ENCODE measurements at regions not wholly inside any gene's neighbourhood (a gene's known extent, or its start where the extent isn't known, plus 50 kb on each side); places are given as distances from the start of the nearest gene placed in this dataset.

DNA sequence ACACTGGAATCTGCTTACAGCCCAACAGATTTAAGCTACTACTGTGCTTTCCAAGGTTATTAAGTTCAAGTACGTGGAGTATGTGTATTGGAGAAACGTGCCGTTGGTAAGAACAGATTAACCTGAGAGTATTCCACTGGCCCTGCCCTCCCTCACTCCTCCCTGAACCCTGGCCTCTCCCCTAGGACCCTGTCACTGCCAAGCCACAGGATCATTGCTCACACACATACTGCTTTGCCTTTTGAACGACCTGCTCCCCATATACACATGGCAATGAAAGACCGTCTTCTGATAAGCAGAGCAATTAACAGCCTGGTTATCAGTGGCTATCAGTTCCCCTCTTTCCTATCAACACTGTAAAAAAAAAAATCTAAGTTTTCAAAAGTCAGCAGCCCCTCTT, 458.9 kb upstream of the DYNLRB2 start:
- Histone ChIP-seq H3K4me3 (no peak overlapping the region), H3K27ac (no peak overlapping the region), H3K36me3 (no peaks in the 10 kb centered on the region), H3K9me3 (no peaks in the 10 kb centered on the region), H3K4me1 (peaks cover 0 to 10% (median 3%) of the 10 kb centered on the region in 4 donors), H3K27me3 (no peaks in the 10 kb centered on the region)
- TF ChIP-seq EP300 (IDR thresholded peaks at IDR 0.05): no peak
- no peak for DNase-seq (ENCODE audit: low spot score in 2 of 2)
- 84 to 86% methylated on average over 5 of the region's 5 CpGs for WGBS, 2 donors

DNA sequence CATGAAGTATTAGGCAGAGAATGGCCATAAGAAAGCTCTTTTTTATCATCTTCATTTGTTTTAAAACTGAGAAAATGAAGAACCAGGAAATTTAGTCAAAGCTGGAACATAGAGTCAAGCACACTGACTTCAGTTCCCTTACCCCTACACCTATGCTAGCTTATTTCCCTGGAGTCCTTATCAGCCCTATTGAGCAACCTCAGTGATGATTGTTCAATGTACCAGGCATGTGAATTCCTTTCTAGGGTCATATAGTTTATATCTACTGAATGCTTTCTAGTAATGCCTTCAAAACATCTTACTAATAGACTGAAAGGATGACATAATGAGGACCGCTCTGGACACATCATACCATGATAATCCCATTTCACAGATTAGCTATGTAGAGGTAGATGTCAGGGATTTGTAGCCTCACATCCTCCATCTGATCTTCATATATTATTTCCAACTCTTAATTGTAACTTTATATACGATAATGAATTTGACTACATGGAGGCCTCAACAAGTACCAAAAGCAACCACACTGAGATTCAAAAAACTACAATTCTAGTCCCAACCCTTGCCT, 460.4 kb upstream of the DYNLRB2 start:
- 97 to 98% methylated on average over 2 of the region's 2 CpGs for WGBS, 2 donors
- H3K36me3 ChIP-seq: no peaks in the 10 kb centered on the region
- H3K27me3 ChIP-seq: no peaks in the 10 kb centered on the region
- no peak for DNase-seq (ENCODE audit: low spot score in 2 of 2)
- no peaks in the 10 kb centered on the region for H3K9me3 ChIP-seq
- H3K4me3 ChIP-seq: no peak overlapping the region
- H3K4me1 ChIP-seq: peaks cover 0 to 10% (median 3%) of the 10 kb centered on the region in 4 donors
- no peak overlapping the region for H3K27ac ChIP-seq
- TF ChIP-seq EP300 (IDR thresholded peaks at IDR 0.05) (no peak), POLR2A (IDR thresholded peaks at IDR 0.05) (no peak)
- TF ChIP-seq, protein P1, sequence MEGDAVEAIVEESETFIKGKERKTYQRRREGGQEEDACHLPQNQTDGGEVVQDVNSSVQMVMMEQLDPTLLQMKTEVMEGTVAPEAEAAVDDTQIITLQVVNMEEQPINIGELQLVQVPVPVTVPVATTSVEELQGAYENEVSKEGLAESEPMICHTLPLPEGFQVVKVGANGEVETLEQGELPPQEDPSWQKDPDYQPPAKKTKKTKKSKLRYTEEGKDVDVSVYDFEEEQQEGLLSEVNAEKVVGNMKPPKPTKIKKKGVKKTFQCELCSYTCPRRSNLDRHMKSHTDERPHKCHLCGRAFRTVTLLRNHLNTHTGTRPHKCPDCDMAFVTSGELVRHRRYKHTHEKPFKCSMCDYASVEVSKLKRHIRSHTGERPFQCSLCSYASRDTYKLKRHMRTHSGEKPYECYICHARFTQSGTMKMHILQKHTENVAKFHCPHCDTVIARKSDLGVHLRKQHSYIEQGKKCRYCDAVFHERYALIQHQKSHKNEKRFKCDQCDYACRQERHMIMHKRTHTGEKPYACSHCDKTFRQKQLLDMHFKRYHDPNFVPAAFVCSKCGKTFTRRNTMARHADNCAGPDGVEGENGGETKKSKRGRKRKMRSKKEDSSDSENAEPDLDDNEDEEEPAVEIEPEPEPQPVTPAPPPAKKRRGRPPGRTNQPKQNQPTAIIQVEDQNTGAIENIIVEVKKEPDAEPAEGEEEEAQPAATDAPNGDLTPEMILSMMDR (IDR thresholded peaks at IDR 0.05): no peak

DNA sequence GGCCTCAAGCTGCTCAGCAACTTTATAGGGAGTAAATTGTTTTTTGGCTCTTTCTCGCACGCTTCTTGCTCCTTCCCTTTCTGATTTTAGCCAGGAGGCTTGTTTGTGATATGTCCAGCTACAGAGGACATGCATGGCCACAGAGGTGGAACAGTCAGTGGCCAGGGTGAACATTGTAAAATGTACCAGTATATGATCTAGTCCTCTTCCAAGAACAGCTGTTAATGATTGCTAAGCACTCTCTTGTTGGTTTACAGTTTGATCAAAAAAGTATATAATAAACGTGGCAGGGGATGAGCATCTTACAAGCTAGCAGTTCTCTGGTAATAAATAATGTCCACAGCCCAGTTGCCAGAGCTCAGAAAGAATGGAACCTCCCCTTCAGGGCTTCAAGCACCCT, 461.7 kb upstream of the DYNLRB2 start:
- Histone ChIP-seq H3K4me3 (no peak overlapping the region), H3K27me3 (no peaks in the 10 kb centered on the region), H3K4me1 (peaks cover 0 to 2% (median under 1%) of the 10 kb centered on the region in 4 donors), H3K27ac (no peak overlapping the region), H3K36me3 (no peaks in the 10 kb centered on the region), H3K9me3 (no peaks in the 10 kb centered on the region)
- TF ChIP-seq, protein P1 (IDR thresholded peaks at IDR 0.05): no peak
- TF ChIP-seq EP300 (IDR thresholded peaks at IDR 0.05): no peak
- no peak for TF ChIP-seq POLR2A (IDR thresholded peaks at IDR 0.05)
- WGBS, 2 donors: 83 to 87% methylated on average over 3 of the region's 3 CpGs
- DNase-seq (ENCODE audit: low spot score in 2 of 2): no peak

DNA sequence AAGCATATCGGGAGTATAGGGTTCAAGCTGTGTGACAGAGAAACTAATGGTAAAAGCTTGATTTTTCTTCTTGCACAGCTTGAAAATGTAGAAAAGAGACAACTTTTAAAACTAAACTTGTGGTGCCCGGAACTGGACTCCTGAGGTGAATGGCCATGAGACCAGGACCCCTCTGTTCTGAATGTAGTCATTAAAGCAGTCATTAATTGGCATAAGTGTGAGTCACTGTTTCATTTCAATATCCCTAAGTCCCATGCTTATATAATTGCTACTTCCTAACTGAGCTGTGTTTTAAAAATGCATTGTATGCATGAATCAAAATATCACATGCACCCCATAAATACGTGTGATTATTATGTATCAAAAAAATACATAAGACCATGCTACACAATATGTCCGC, 463.1 kb upstream of the DYNLRB2 start:
- Histone ChIP-seq H3K36me3 (no peaks in the 10 kb centered on the region), H3K4me3 (no peak overlapping the region), H3K27me3 (no peaks in the 10 kb centered on the region), H3K27ac (no peak overlapping the region), H3K9me3 (no peaks in the 10 kb centered on the region), H3K4me1 (no peaks in the 10 kb centered on the region)
- WGBS, 2 donors: 70 to 95% methylated on average over 4 of the region's 4 CpGs
- TF ChIP-seq POLR2A (IDR thresholded peaks at IDR 0.05): no peak
- TF ChIP-seq, protein P1 (IDR thresholded peaks at IDR 0.05): no peak
- no peak for TF ChIP-seq EP300 (IDR thresholded peaks at IDR 0.05)
- no peak for DNase-seq (ENCODE audit: low spot score in 2 of 2)

DNA sequence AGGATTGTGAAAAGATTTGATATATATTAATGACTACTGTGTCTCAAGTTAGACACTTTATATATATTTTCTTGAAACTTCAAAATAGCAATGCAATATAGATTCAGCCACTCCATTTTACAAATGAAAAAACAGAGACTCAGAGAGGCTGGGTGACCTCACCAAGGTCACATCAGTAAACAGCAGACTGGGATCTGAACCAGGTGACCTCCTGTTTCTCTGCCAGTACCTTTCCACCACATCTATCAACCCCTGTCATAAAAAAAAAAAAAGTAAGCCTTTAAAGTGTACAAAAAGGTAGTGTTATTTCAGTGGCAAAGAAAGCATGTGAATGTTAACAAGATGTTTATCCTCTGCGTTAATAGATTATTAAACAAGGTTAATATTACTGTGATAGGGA, 466.5 kb upstream of the DYNLRB2 start:
- H3K27me3 ChIP-seq: no peaks in the 10 kb centered on the region
- H3K4me3 ChIP-seq: no peak overlapping the region
- no peaks in the 10 kb centered on the region for H3K36me3 ChIP-seq
- no peak for DNase-seq (ENCODE audit: low spot score in 2 of 2)
- no peaks in the 10 kb centered on the region for H3K4me1 ChIP-seq
- no peak for TF ChIP-seq EP300 (IDR thresholded peaks at IDR 0.05)
- no peak for TF ChIP-seq POLR2A (IDR thresholded peaks at IDR 0.05)
- TF ChIP-seq, protein P1 (IDR thresholded peaks at IDR 0.05): no peak
- H3K27ac ChIP-seq: no peak overlapping the region
- 97% methylated on average over 1 of the region's 1 CpG for WGBS, 2 donors
- H3K9me3 ChIP-seq: no peaks in the 10 kb centered on the region
